Right renal pelvis (tissue), 4 donors: ENCODE measurements at regions not wholly inside any gene's neighbourhood (a gene's known extent, or its start where the extent isn't known, plus 50 kb on each side); places are given as distances from the start of the nearest gene placed in this dataset.

ENCODE experiments used
- DNase-seq, 4 donors: peaks; one replicate each; pipeline ENCODE4 v3.0.0-alpha.2; 2013; ENCODE audit warnings: low read depth in 4 of 4, low spot score in 3 of 4, missing footprints in 1 of 4

GRCh38 chr3:161794551-161794950 lies 297.9 kb downstream of the OTOL1 start:
- DNase-seq: no peak

GRCh38 chr3:161796312-161796711 lies 299.7 kb downstream of the OTOL1 start:
- no peak for DNase-seq

GRCh38 chr3:161796780-161797179 lies 300.2 kb downstream of the OTOL1 start:
- no peak for DNase-seq

GRCh38 chr3:161798016-161798415 lies 301.4 kb downstream of the OTOL1 start:
- no peak for DNase-seq

GRCh38 chr3:161800985-161801559 lies 304.5 kb downstream of the OTOL1 start:
- no peak for DNase-seq

GRCh38 chr3:161818106-161818505 lies 321.5 kb downstream of the OTOL1 start:
- DNase-seq: no peak

- DNase-seq: no peak
Measured at GRCh38 chr3:161821591-161821990, 325.0 kb downstream of the OTOL1 start.

GRCh38 chr3:161822291-161822690 lies 325.7 kb downstream of the OTOL1 start:
- DNase-seq: peak in 2 of 4 donors; percentile 1 to 12

GRCh38 chr3:161823910-161824309 lies 327.3 kb downstream of the OTOL1 start:
- no peak for DNase-seq

GRCh38 chr3:161838021-161838420 lies 341.4 kb downstream of the OTOL1 start:
- DNase-seq: no peak

GRCh38 chr3:161848376-161848775 lies 351.8 kb downstream of the OTOL1 start:
- no peak for DNase-seq

- DNase-seq: no peak
Measured at GRCh38 chr3:161851941-161852566, 355.4 kb downstream of the OTOL1 start.

GRCh38 chr3:161852744-161853143 lies 356.1 kb downstream of the OTOL1 start:
- DNase-seq: no peak

GRCh38 chr3:161854232-161854771 lies 357.7 kb downstream of the OTOL1 start:
- DNase-seq: no peak

GRCh38 chr3:161859057-161859456 lies 362.4 kb downstream of the OTOL1 start:
- DNase-seq: no peak

GRCh38 chr3:161859865-161860450 lies 363.4 kb downstream of the OTOL1 start:
- DNase-seq: no peak

- no peak for DNase-seq
Measured at GRCh38 chr3:161863775-161864174, 367.2 kb downstream of the OTOL1 start.

- DNase-seq: no peak
Measured at GRCh38 chr3:161866176-161866575, 369.6 kb downstream of the OTOL1 start.

- DNase-seq: no peak
Measured at GRCh38 chr3:161875483-161875882, 378.9 kb downstream of the OTOL1 start.

GRCh38 chr3:161879470-161879869 lies 382.9 kb downstream of the OTOL1 start:
- DNase-seq: no peak

GRCh38 chr3:161884830-161885229 lies 388.2 kb downstream of the OTOL1 start:
- no peak for DNase-seq

- no peak for DNase-seq
Measured at GRCh38 chr3:161890147-161890625, 393.6 kb downstream of the OTOL1 start.
